HG03442 (cell line): ENCODE measurements at regions not wholly inside any gene's neighbourhood (a gene's known extent, or its start where the extent isn't known, plus 50 kb on each side); places are given as distances from the start of the nearest gene placed in this dataset.
"Not testable (repeated sequence)": the region's sequence is repeated elsewhere in the genome, so short reads cannot be mapped to it uniquely, and the experiment has no call there.

ENCODE experiments used
- ATAC-seq: cut with Tn5 transposase; IDR thresholded peaks from one replicate; pipeline ENCODE4 v1.9.1; 2021; ENCODE audit warnings: mild to moderate bottlenecking, moderate library complexity; ENCODE audit not compliant: unreplicated experiment

- no peak for ATAC-seq
Observed at GRCh38 chr11:106276859-106277436, 199.5 kb downstream of the AASDHPPT start.

- no peak for ATAC-seq
Observed at GRCh38 chr11:106277484-106277883, 200.0 kb downstream of the AASDHPPT start.

- ATAC-seq, result no peak
Observed at GRCh38 chr11:106278391-106278790, 200.9 kb downstream of the AASDHPPT start.

- no peak for ATAC-seq
Observed at GRCh38 chr11:106280036-106280435, 202.6 kb downstream of the AASDHPPT start.

GRCh38 chr11:106281455-106282173 lies 204.2 kb downstream of the AASDHPPT start:
- ATAC-seq, result no peak

GRCh38 chr11:106286881-106287504 lies 209.5 kb downstream of the AASDHPPT start:
- ATAC-seq, result no peak

- ATAC-seq, result no peak
Observed at GRCh38 chr11:106288057-106288456, 210.6 kb downstream of the AASDHPPT start.

GRCh38 chr11:106288822-106289387 lies 211.4 kb downstream of the AASDHPPT start:
- ATAC-seq, result no peak

- no peak for ATAC-seq
Observed at GRCh38 chr11:106292526-106292925, 215.1 kb downstream of the AASDHPPT start.

- no peak for ATAC-seq
Observed at GRCh38 chr11:106295974-106296373, 218.5 kb downstream of the AASDHPPT start.

GRCh38 chr11:106302416-106302815 lies 225.0 kb downstream of the AASDHPPT start:
- no peak for ATAC-seq

- ATAC-seq, result no peak
Observed at GRCh38 chr11:106304274-106304673, 226.8 kb downstream of the AASDHPPT start.

GRCh38 chr11:106305458-106305857 lies 228.0 kb downstream of the AASDHPPT start:
- ATAC-seq, result no peak

- no peak for ATAC-seq
Observed at GRCh38 chr11:106306942-106307341, 229.5 kb downstream of the AASDHPPT start.

GRCh38 chr11:106309070-106309684 lies 231.7 kb downstream of the AASDHPPT start:
- no peak for ATAC-seq

GRCh38 chr11:106311531-106312230 lies 234.2 kb downstream of the AASDHPPT start:
- no peak for ATAC-seq

GRCh38 chr11:106317208-106317773 lies 239.8 kb downstream of the AASDHPPT start:
- ATAC-seq, result not testable (repeated sequence)

GRCh38 chr11:106321601-106322000 lies 244.1 kb downstream of the AASDHPPT start:
- ATAC-seq, result no peak

- no peak for ATAC-seq
Observed at GRCh38 chr11:106322106-106322505, 244.6 kb downstream of the AASDHPPT start.

- ATAC-seq, result no peak
Observed at GRCh38 chr11:106326087-106326486, 248.6 kb downstream of the AASDHPPT start.
